ENCODE measurements at regions not wholly inside any gene's neighbourhood (a gene's known extent, or its start where the extent isn't known, plus 50 kb on each side); places are given as distances from the start of the nearest gene placed in this dataset.

- peak; percentile 61 for DNase-seq
- ATAC-seq (ENCODE audit: poor library complexity) = peak; percentile 72
- intact Hi-C loops (cut with DNase I) = no loop called here
Measured at GRCh38 chr14:23694949-23695663, 58.9 kb downstream of the DHRS2 start.

- intact Hi-C loops (cut with DNase I) = no loop called here
- DNase-seq = no peak
- no peak for ATAC-seq (ENCODE audit: poor library complexity)
Measured at GRCh38 chr14:23695664-23695999, 59.5 kb downstream of the DHRS2 start.

GRCh38 chr14:23696701-23697239 is 60.6 kb downstream of the DHRS2 start:
- no peak for DNase-seq
- intact Hi-C loops (cut with DNase I) = no loop called here
- no peak for ATAC-seq (ENCODE audit: poor library complexity)

GRCh38 chr14:23697680-23698079 is 61.5 kb downstream of the DHRS2 start:
- DNase-seq = no peak
- intact Hi-C loops (cut with DNase I) = no loop called here

GRCh38 chr14:23702656-23703426 is 66.7 kb downstream of the DHRS2 start:
- DNase-seq (no peak), ATAC-seq (ENCODE audit: poor library complexity) (no peak)
- intact Hi-C loops (cut with DNase I) = no loop called here

More at GRCh38 chr14:23697680-23698079, 61.5 kb downstream of the DHRS2 start:
- ATAC-seq (ENCODE audit: poor library complexity) = no peak

GRCh38 chr14:23704890-23705289 is 68.7 kb downstream of the DHRS2 start:
- intact Hi-C loops (cut with DNase I) = no loop called here
- ATAC-seq (ENCODE audit: poor library complexity) = no peak

GRCh38 chr14:23707415-23707814 is 71.3 kb downstream of the DHRS2 start:
- DNase-seq = no peak
- intact Hi-C loops (cut with DNase I) = no loop called here
- no peak for ATAC-seq (ENCODE audit: poor library complexity)

More at GRCh38 chr14:23704890-23705289, 68.7 kb downstream of the DHRS2 start:
- DNase-seq = no peak

- no peak for ATAC-seq (ENCODE audit: poor library complexity)
- intact Hi-C loops (cut with DNase I) = no loop called here
- DNase-seq = no peak
Measured at GRCh38 chr14:23708343-23708742, 72.2 kb downstream of the DHRS2 start.

GRCh38 chr14:23709923-23710322 is 73.8 kb downstream of the DHRS2 start:
- intact Hi-C loops (cut with DNase I) = no loop called here
- ATAC-seq (ENCODE audit: poor library complexity) = no peak
- no peak for DNase-seq

GRCh38 chr14:23712287-23712686 is 76.1 kb downstream of the DHRS2 start:
- ATAC-seq (ENCODE audit: poor library complexity) = no peak

GRCh38 chr14:23719225-23719985 is 83.2 kb downstream of the DHRS2 start:
- no peak for DNase-seq

More at GRCh38 chr14:23712287-23712686, 76.1 kb downstream of the DHRS2 start:
- no peak for DNase-seq
- intact Hi-C loops (cut with DNase I) = no loop called here

GRCh38 chr14:23722675-23723074 is 86.5 kb downstream of the DHRS2 start:
- ATAC-seq (ENCODE audit: poor library complexity) (no peak), DNase-seq (no peak)
- intact Hi-C loops (cut with DNase I) = no loop called here

More at GRCh38 chr14:23719225-23719985, 83.2 kb downstream of the DHRS2 start:
- ATAC-seq (ENCODE audit: poor library complexity) = no peak
- intact Hi-C loops (cut with DNase I) = no loop called here

- DNase-seq (no peak), ATAC-seq (ENCODE audit: poor library complexity) (no peak)
- intact Hi-C loops (cut with DNase I) = no loop called here
Measured at GRCh38 chr14:23723911-23724310, 87.7 kb downstream of the DHRS2 start.

- intact Hi-C loops (cut with DNase I) = no loop called here
- no peak for DNase-seq
- no peak for ATAC-seq (ENCODE audit: poor library complexity)
Measured at GRCh38 chr14:23725528-23725927, 89.4 kb downstream of the DHRS2 start.

GRCh38 chr14:23725980-23726710 is 90.0 kb downstream of the DHRS2 start:
- intact Hi-C loops (cut with DNase I) = no loop called here
- DNase-seq = no peak
- no peak for ATAC-seq (ENCODE audit: poor library complexity)

GRCh38 chr14:23727566-23728335 is 91.6 kb downstream of the DHRS2 start:
- DNase-seq (no peak), ATAC-seq (ENCODE audit: poor library complexity) (peak; percentile 43)
- intact Hi-C loops (cut with DNase I) = no loop called here

- no peak for DNase-seq
- intact Hi-C loops (cut with DNase I) = no loop called here
- ATAC-seq (ENCODE audit: poor library complexity) = no peak
Measured at GRCh38 chr14:23728791-23729190, 92.6 kb downstream of the DHRS2 start.

Data from Right ventricle myocardium superior (tissue), 1 donor.